HG02981 (cell line): ENCODE measurements at regions not wholly inside any gene's neighbourhood (a gene's known extent, or its start where the extent isn't known, plus 50 kb on each side); places are given as distances from the start of the nearest gene placed in this dataset.

ENCODE experiments used
- ATAC-seq: cut with Tn5 transposase; IDR thresholded peaks from one replicate; pipeline ENCODE4 v1.9.1; 2021; ENCODE audit warnings: mild to moderate bottlenecking, moderate library complexity; ENCODE audit not compliant: unreplicated experiment

DNA sequence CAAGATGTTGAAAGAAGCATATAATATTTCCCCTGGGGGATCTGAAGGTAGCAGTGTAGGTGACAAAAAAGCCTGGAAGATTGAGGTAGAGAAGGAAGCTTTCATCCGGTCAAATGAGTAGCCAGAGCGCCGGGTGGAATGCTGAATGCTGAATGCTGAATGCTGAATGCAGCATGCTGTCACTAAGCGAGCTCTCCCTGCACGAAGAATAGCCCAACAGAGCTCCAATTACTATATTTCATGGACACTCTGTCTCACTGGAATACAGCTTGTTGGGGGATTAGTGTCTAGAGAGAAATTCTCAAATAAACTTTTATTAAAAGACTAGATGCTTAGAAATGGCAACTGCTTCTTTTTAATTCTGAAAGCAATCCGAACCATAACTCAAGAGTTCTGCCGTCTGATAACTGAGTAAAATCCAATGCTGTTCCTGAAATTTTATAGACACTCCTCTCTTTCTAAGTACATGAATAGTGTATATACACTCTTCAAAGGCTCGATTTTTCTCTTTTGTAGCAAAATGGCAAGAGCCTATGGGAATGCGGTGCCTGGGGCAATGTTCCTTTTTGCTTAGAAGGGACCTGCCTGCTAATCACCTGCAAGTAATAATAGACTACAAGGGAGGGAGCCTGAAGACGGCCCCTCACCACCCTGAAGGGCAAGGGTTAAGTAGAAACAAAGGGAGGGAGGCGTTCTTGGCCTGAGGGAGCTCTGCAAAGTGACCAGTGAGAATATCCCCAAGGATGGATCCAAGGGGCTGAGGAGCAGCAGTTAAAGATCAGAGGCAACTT, 203.7 kb upstream of the ESRRG start:
- no peak for ATAC-seq

DNA sequence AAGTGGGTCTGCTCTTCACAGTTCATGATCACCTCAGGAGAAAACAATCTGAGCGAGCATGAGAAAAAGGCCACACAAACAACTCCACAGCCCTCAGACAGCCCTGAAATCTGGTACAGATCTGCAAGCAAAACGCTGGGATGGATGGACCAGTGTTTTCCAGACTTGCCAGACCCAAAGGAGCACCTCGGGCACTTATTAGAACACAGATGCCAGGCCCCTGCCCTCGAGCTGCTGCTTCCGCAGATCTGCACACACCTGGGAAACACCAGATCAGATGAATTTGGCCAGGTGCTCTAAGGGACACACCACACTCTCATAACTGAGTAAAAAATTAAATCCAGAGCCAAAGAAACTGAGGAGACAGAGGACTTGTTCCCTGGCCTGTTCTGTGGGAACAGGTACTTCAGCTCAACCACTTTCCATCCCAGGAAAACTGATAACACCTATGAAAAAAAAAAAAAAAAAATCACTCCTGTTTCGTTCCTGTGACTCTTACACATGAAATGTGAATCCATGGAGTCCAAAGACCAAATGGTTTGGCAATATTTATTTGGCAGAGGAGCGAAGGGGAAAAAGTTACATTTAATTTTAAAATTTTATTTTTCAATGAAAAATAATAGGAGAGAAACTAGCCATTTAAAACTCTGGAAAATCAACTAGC, 202.9 kb upstream of the ESRRG start:
- ATAC-seq = no peak

DNA sequence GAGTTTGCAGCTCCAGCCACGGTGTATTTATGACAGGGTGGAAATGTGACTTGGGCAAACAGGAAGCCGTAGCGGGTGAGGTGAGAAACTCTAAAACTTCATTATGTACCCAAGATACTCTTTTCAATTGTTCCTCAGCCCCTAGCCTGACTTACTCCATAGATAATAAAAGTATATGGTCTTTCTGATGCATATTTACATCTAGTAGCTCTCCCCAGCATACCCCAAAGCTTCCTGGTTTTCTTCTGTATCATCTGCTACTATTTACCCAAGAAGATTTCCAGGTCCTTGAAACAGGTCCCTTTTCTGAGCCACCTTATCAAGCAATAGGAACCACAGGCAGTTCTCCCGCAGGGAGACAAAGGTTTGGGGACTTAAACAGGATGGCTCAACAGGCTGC, 201.5 kb upstream of the ESRRG start:
- no peak for ATAC-seq

DNA sequence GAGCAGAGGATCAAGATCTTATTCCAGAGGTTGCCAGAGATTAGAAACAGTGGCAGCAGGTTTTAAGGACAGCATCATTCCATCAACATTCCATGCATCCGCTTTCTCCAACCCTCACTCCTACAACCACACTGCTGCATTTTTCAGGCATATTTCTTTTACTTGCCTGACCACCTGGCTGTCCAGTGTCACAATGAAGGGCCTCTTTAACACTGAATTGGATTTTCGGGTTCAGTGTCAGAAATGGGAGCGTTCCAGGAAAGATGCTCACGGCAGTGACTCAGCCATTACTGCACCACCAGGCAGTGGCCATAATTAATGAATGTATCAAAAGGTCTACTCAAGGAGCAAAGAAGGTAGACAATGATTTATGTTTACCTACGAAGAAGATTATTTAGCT, 200.4 kb upstream of the ESRRG start:
- no peak for ATAC-seq

DNA sequence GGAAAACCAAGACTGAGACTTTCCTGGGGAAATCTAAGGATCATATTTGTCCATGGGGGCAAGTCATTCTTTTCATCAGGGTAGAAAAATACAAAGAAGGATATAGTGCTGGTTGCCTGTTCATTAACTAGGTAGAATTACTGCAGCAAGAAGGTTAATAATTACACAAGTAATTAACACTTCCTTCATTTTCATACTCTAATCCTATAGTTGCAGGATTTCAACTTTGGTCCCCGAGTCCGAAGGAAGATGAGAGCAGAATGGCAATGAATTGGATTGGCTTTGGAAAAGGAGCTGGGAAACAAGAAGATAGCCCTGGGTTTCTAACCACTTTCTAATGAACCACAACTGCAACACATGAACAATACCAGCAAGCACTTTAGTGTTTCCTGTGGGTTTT, 199.2 kb upstream of the ESRRG start:
- no peak for ATAC-seq

DNA sequence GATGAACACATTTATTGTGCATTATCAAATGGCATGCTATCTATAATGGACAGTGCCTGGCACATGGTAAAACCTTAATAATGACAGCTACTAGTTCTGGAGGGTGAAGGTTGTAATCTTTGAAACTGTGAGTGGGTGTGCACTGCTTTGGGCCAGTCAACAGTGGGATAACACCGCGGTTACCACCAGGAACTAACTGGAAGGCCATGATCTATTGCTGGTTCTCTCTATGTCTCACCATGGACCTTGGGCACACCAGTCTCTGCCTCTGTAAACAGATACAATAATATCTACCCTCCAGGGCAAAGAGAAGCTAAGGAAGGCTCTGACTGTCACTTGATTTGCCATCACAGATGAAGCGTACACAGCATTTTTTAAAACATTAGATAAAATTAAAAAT, 198.6 kb upstream of the ESRRG start:
- no peak for ATAC-seq

DNA sequence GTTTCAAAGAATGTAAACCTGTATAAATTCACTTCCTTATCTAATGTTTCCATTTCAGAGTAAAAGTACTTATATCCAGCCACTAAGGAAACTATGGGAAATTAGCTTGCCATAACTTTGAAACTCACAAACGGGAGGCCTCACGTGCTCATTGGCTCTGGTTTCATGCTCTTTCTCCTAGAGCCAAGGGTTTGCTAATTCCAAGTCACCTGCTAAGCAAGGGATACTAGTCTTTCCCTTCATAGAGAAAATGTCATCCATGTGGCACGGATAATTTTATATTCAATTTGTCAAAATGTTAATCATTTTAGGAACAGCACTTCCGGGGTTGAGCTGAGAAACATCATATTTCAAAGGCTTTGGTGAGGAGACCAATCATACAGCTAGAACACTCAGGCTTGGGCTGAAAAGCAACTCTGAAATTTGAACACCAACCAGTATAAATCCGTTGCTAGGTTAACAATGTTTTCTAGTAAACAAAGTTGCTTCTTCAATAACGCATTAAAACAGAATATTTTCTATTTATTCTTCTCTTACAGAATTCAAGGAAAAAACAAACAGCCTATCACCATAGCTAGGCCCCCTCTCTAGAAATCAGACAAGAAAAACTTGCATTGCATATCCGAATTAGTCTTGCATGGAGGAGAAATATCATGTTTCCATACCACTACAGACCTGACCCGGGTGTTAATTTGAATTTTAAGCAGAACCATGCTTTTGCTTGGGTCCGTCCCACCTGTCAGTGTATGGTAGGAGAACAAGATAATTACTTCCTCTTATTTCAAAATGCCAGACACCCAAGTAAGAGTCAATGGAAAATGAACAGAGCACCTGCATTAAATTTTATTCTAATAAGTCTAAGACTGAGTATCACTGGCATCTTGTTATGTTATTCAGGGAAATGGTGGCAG, 196.1 kb upstream of the ESRRG start:
- ATAC-seq = no peak

DNA sequence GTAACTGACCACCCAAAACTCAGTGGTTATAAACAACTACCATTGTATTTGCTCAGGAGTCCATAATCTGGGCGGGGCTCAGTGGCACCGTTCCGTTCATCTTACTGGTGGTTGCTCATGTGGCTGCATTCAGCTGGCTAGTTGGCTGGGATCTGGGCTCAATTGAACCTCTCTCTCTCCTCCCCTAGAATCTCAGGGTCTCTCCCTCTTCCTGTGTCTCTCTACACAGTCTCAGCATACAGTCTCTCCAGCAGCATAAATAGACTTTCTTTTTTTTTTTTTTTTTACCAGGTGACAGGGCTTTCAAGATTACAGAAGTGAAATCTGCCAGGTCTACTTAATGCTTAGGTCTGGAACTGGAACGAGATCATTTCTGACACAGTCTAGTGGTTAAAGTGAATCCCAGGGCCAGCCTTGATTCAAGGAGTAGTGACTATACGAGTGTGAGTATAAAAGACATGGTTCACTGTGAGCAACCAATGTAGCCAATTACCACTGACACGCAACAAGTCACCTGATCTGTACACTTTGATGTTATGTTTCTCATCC, 193.7 kb upstream of the ESRRG start:
- no peak for ATAC-seq

DNA sequence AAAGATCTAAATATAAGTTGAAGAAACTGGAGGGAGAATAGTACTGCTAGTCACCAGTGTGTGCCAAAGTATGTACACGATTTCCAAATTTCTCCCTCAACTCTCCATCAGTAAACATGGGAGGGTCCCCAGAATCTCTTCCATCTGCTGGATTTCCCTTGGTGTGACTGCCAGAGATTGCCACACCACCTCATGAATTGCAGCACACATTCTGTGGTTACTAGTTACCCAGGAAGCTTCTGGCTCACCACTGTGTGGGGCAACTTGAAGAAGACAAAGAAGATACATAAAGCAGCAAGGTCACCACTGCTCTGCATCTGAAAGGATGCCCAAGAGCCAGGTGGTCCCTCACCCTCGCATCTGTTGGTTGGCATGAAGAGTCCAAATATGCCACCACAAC, 191.7 kb upstream of the ESRRG start:
- ATAC-seq = no peak

DNA sequence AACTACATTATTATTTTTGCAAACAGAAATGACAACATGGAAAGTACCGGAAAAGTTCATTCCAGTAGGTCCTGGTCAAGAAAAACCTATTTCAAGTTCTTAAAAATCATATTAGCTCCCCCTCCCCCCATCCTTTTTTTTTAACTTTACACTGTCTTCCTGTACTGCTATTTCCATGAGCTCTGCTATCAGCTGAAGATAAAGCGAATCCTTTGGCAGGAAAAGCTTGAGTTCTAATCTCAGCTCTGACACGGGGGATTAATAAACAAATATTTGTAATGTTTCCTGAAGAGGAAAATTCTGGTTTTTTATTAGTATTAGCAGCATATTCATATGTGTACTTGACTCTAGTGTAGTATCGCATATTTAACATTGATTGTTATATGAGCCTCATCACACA, 190.7 kb upstream of the ESRRG start:
- ATAC-seq = no peak

DNA sequence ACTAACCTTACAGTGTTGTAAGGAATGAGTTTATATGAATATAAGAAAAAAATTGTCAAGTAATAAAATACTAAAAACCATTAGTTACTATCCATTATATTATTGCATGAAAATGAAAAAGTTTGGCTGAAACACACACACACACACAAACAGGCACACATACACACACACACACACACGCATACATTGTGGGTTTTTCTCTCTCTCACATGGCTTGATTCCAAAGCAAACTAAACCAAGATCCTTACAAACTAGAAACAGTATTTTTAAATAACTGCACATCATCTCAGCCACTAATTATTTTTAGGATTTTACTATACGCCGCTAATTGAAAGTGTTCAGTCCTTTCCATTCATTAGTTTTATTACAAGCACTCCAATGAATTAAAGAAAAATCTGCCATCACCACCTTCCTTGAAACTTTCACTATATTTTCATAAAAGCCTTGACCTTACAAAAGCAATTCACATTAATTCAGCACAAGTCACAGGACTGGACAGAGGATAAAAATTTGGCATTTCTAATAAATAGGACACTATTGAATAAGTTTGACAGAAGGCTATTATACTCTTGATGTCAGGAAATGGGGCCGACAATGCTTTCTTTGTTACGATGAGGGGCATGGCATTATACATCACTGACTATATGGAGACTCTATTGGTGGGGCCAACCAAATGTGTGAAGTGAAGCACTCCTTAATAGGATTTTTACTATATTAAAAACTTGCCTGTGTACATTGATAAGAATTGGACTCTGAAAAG, 187.0 kb upstream of the ESRRG start:
- ATAC-seq = no peak

DNA sequence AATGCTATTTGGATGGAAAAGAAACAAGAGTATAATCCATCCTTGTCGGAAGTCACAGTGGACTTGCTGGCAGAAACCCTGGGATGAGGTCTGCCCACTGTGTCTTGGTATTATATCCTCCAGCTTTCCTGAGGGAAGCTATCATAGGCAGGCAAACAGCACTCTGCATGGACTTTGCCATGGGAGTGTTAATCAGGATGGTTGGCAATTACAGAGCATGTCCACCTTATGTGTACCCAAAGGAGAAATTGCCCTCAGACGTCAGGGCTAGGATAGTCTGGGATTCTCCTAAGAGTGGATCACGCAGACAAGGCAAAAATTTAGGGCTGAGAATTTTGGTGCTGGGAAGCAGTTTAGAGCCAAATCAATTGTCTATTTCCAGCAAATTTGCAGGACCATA, 184.9 kb upstream of the ESRRG start:
- no peak for ATAC-seq

DNA sequence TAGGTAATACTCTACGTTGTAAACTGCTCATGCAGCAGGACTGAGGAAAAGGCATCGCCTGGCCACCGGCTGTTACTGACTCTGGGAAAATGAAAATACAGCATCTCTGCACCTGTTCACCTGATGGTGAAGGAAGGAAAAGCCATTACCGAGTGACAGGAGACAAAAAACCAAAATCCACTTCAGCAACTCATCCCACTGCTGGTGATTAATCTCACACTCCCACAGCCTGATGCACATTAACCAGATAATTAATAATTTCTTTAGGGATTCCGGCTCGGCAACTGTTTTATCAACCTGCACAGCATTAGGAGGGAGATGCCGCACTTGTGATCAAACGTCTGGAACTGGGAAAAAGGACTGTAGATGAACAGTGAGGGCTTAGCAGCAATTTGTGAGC, 183.9 kb upstream of the ESRRG start:
- ATAC-seq = no peak

DNA sequence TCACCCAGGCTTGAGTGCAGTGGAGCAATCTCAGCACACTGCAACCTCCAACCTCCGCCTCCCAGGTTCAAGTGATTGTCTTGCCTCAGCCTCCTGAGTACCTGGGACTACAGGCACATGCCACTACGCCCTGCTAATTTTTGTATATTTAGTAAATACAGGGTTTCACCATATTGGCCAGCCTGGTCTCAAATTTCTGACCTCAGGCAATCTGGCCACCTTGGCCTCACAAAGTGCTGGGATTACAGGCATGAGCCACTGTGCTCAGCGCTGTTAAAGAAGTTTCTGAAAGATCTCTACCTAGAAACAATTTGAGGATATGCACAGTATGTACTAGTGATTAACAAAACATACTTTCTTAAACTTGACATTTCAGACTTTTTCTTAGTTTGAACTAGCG, 182.6 kb upstream of the ESRRG start:
- no peak for ATAC-seq

DNA sequence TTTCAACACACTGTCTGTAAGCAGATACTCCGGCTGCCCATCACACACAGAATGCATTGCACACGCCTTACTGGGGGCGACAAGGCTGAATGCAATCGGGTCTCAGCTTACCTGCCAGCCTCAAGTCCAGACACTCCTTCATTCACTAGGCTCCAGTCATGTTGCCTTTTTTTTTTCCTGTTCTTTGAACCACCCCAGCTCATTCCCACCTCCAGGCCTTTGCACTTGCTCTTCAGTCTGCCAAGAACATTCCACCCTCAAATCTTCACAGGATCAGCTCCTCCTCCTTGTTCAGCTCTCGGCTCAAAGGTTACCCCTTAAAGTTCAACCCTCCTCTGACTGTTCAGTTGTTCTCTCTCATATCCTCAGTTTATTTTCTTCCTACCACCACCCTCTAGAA, 181.9 kb upstream of the ESRRG start:
- no peak for ATAC-seq

DNA sequence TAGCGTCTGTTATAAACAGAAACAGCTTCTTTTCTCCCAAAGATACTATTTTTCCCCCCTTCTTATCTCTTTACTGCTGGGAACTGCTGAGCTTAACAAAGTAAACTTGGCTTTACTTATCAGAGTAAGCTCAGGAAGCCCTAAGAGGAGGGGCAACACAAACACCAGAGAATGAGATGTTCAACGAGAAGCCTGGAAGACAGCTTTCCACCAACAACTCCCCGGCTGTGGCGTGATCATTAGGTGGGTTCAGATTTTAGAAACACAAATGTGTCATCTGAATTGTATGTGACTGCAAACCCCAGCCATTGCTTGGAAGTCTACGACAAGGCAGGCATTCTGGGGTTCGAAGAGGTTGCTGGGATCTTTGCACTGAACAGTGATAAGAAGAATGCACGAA, 181.2 kb upstream of the ESRRG start:
- no peak for ATAC-seq

DNA sequence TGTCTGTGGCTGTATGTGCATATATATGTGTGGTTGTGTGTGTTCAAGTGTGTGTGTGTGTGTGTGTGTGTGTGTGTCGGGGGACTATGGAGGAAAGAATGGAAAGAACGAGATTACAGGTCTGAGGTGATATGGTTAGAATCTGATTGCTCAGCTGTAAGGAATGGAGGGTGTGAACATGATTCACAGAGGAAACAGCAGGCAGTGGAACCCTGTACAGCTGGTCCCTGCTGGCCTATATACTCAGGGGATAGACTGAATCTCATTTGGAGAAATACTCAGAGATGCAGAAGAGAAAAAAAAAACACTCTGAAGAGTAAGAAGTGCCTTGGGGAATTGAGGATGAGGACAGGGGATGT, 180.1 kb upstream of the ESRRG start:
- ATAC-seq = no peak

DNA sequence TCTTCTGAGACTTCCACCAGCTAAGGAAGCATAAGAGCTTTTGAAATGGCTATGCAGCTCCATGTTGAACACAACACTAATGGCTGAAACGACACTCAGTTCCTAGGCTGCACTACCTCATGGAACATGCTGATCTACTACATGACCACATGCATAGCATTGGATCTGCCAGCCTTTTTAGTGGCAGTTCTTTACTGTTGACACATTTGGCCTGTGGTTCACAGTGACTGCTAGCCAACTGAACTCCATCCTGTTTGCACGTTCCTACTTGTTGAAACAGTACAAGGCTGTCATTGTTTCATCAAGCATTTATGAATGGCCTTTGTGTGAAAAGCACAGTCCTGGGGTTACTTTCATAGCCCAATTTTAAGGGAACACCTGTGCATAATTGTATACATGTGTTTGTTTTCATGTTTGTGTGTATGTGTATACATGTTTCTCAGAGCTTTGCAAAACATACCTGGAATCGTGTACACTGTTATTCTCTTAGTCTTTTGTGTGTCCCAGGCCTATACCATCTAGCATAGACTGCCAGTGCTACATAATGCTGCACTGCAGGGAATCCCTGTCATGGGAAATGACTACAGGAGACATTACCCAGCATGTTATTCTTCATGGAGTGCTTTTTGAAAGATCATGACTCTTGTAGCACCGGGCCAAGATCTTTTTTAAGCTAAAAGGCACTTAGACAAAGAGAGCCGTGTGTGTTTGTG, 179.6 kb upstream of the ESRRG start:
- ATAC-seq = no peak

DNA sequence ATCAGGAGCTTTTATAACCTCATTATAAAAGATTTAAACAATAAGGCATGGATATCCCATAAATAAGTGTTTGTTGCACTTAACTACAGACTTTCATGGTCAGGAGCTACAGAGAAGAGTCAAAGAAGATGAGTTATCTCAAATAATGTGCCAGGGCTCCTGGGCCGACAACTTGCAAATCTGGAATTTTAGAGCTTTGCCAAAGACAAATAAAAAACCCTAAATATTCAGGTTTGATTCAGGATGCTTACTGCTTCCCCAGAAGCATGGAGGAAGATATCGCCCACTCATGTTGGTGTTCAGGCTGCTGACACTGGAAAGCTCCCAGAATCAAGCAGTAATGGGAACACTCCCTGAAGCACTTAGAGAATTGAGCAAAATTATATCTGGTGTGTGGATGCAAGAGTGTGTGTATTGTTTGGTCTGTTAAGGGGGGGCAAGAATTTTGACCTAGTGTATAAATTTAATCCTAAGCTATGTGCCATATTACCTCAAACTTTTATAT, 176.9 kb upstream of the ESRRG start:
- no peak for ATAC-seq

DNA sequence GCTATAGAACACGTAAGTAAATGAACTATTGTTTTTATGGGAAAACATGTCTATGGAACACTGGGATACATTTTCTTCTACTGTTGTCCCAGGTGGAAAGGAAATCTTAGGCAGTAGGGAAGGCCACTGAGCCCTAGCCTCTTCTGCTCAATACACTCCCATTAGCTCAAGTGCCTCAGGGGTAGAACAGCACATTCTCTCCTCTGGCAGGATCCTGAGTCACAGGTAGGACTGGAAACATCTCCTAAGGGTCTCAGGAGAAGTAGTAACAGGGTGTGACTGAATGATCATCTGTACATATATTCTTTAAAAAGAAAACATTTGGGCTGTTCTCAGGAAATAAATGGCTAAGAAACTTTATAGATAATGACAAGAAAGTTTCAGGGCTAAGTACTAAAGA, 175.6 kb upstream of the ESRRG start:
- no peak for ATAC-seq
